IMR-90 (cell line): ENCODE measurements at regions not wholly inside any gene's neighbourhood (a gene's known extent, or its start where the extent isn't known, plus 50 kb on each side); places are given as distances from the start of the nearest gene placed in this dataset.

ENCODE experiments used
- ATAC-seq: fragments of 200-7000 bp; cut with Tn5 transposase; 2 replicates; pipeline ENCODE4 v1.9.1; 2020; ENCODE audit warnings: low read depth, mild to moderate bottlenecking, moderate library complexity
- BruUV-seq: library from RNA; stranded (reverse); fragments of 400-500 nt; replicated peaks from 2 replicates; lab custom pipeline; 2021; lab: Mats Ljungman, UMichigan
- CTCF ChIA-PET: fragments of 300-600 bp; formaldehyde crosslinking; extraction: SDS; loops from one replicate; lab custom pipeline; 2021; ENCODE audit warnings: antibody characterized with exemption; lab: Yijun Ruan, JAX
- POLR2A ChIA-PET: fragments of 300-600 bp; sonication (Branson Sonifier 250); formaldehyde crosslinking; loops from one replicate; lab custom pipeline; 2022; ENCODE audit warnings: antibody characterized with exemption; ENCODE audit not compliant: unreplicated experiment; lab: Charles Lee
- DNase-seq: peaks from one replicate; pipeline ENCODE4 v3.0.0; 2013
- H2AFZ ChIP-seq: replicated peaks from 2 replicates; pipeline ENCODE3; 2013; ENCODE audit warnings: low read length, mild to moderate bottlenecking; ENCODE audit not compliant: poor library complexity
- H2AK5ac ChIP-seq: 2 replicates; pipeline ENCODE4 v1.6.1; 2013; ENCODE audit warnings: low read depth, low read length, inconsistent platforms
- H2AK9ac ChIP-seq: replicated peaks from 2 replicates; pipeline ENCODE3; 2013; ENCODE audit warnings: mild to moderate bottlenecking, low read depth, low read length, moderate library complexity; ENCODE audit not compliant: poor library complexity
- H2BK120ac ChIP-seq: 2 replicates; pipeline ENCODE4 v1.6.1; 2013; ENCODE audit warnings: low read depth, low read length, inconsistent platforms
- H2BK15ac ChIP-seq: 3 replicates; pipeline ENCODE4 v1.6.1; 2013; ENCODE audit warnings: low read depth, low read length, inconsistent platforms
- H2BK20ac ChIP-seq: 2 replicates; pipeline ENCODE4 v1.6.1; 2013; ENCODE audit warnings: low read depth, mild to moderate bottlenecking, inconsistent platforms, low read length, moderate library complexity
- H2BK5ac ChIP-seq: 2 replicates; pipeline ENCODE4 v1.6.1; 2013; ENCODE audit warnings: mild to moderate bottlenecking, low read depth, low read length, inconsistent platforms; ENCODE audit not compliant: poor library complexity, severe bottlenecking
- H3K14ac ChIP-seq: replicated peaks from 2 replicates; pipeline ENCODE4 v1.6.1; 2013; ENCODE audit warnings: low read depth, low read length, inconsistent platforms
- H3K18ac ChIP-seq: 2 replicates; pipeline ENCODE4 v1.6.1; 2013; ENCODE audit warnings: low read depth, low read length, control low read depth
- H3K23ac ChIP-seq: 2 replicates; pipeline ENCODE4 v1.6.1; 2013; ENCODE audit warnings: low read depth, low read length, inconsistent platforms
- H3K27ac ChIP-seq: 2 replicates; pipeline ENCODE4 v1.5.1; 2013; ENCODE audit warnings: mild to moderate bottlenecking, control low read depth, low read length; ENCODE audit not compliant: insufficient read depth
- H3K27me3 ChIP-seq: 2 replicates; pipeline ENCODE4 v1.6.1; 2013; ENCODE audit warnings: low read length; ENCODE audit not compliant: control insufficient read depth, insufficient read depth
- H3K36me3 ChIP-seq: 2 replicates; pipeline ENCODE4 v1.6.1; 2013; ENCODE audit warnings: low read length, mixed read lengths; ENCODE audit not compliant: control insufficient read depth, insufficient read depth
- H3K4ac ChIP-seq: 2 replicates; pipeline ENCODE4 v1.6.1; 2013; ENCODE audit warnings: low read depth, low read length, inconsistent platforms
- H3K4me1 ChIP-seq: 2 replicates; pipeline ENCODE4 v1.6.1; 2013; ENCODE audit warnings: low read length, mixed read lengths; ENCODE audit not compliant: control insufficient read depth, insufficient read depth
- H3K4me2 ChIP-seq: 2 replicates; pipeline ENCODE4 v1.6.1; 2013; ENCODE audit warnings: low read depth, mild to moderate bottlenecking, control low read depth, low read length, moderate library complexity
- H3K4me3 ChIP-seq: 2 replicates; pipeline ENCODE4 v1.5.1; 2013; ENCODE audit warnings: low read depth, mild to moderate bottlenecking, control low read depth, low read length, moderate library complexity; ENCODE audit not compliant: insufficient read depth
- H3K56ac ChIP-seq: 2 replicates; pipeline ENCODE4 v1.6.1; 2013; ENCODE audit warnings: low read length, inconsistent platforms; ENCODE audit not compliant: insufficient read depth; ENCODE audit errors: extremely low read depth
- H3K79me1 ChIP-seq, 2 experiments: 2 replicates each; pipeline ENCODE4 v1.6.1; 2013; ENCODE audit warnings: low read length in 2 of 2, inconsistent platforms in 1 of 2, low read depth in 1 of 2
- H3K9ac ChIP-seq: 2 replicates; pipeline ENCODE4 v1.6.1; 2013; ENCODE audit warnings: low read depth, low read length, control low read depth
- H3K9me1 ChIP-seq: 2 replicates; pipeline ENCODE4 v1.6.1; 2013; ENCODE audit warnings: low read length, inconsistent platforms; ENCODE audit not compliant: insufficient read depth
- H3K9me3 ChIP-seq: 2 replicates; pipeline ENCODE4 v1.6.1; 2013; ENCODE audit warnings: low read length; ENCODE audit not compliant: control insufficient read depth, insufficient read depth
- H4K20me1 ChIP-seq: 2 replicates; pipeline ENCODE4 v1.6.1; 2013; ENCODE audit warnings: low read length, inconsistent platforms; ENCODE audit not compliant: insufficient read depth
- H4K5ac ChIP-seq: 2 replicates; pipeline ENCODE4 v1.6.1; 2013; ENCODE audit warnings: mild to moderate bottlenecking, low read depth, low read length, control low read depth
- H4K8ac ChIP-seq, 2 experiments: 2 replicates each; pipeline ENCODE4 v1.6.1; 2013; ENCODE audit warnings: low read depth in 2 of 2, low read length in 2 of 2, control low read depth in 1 of 2, inconsistent platforms in 1 of 2
- H4K91ac ChIP-seq: 2 replicates; pipeline ENCODE4 v1.6.1; 2013; ENCODE audit warnings: low read depth, low read length, inconsistent platforms; ENCODE audit not compliant: insufficient read depth
- CEBPB ChIP-seq: IDR thresholded peaks from 2 replicates; pipeline ENCODE4 v1.6.1; 2012; ENCODE audit warnings: low read depth, low read length, improper control_type of control experiment
- MXI1 ChIP-seq: IDR thresholded peaks from 2 replicates; pipeline ENCODE4 v1.6.1; 2012; ENCODE audit warnings: low read depth, mild to moderate bottlenecking, low read length, moderate library complexity, borderline replicate concordance
- NFE2L2 ChIP-seq: fragments of 150-350 bp; IDR thresholded peaks from 2 replicates; pipeline ENCODE4 v1.6.1; 2016; ENCODE audit warnings: low read depth, mild to moderate bottlenecking, low read length
- POLR2A ChIP-seq: IDR thresholded peaks from 2 replicates; pipeline ENCODE4 v1.6.1; 2012; ENCODE audit warnings: mild to moderate bottlenecking, low read depth, low read length
- WGBS, 2 experiments: methylation state at CpG; one replicate each; pipeline versions ENCODE4 v1.1.5 to v1.1.7; 2013; ENCODE audit warnings: missing lambda C conversion rate in 2 of 2; ENCODE audit not compliant: insufficient read length in 1 of 2; ENCODE audit errors: extremely low coverage in 2 of 2; 5-methylcytosine and 5-hydroxymethylcytosine counted together
- dilution Hi-C: fragments of 300-500 bp; cut with HindIII; formaldehyde crosslinking; loops from one replicate; pipeline ENCODE4 v1.14.3; 2018; ENCODE audit warnings: low sequenced_read_pairs; ENCODE audit not compliant: unreplicated experiment
- in situ Hi-C: fragments of 300-500 bp; cut with MboI; formaldehyde crosslinking; loops from 3 replicates; pipeline ENCODE4 v1.14.3; 2019; ENCODE audit warnings: low sequenced_read_pairs, inconsistent platforms, mixed read lengths
- intact Hi-C: fragments of 100-400 bp; cut with micrococcal nuclease; formaldehyde crosslinking; loops from 2 replicates; pipeline ENCODE4 v1.10.0; 2022

DNA sequence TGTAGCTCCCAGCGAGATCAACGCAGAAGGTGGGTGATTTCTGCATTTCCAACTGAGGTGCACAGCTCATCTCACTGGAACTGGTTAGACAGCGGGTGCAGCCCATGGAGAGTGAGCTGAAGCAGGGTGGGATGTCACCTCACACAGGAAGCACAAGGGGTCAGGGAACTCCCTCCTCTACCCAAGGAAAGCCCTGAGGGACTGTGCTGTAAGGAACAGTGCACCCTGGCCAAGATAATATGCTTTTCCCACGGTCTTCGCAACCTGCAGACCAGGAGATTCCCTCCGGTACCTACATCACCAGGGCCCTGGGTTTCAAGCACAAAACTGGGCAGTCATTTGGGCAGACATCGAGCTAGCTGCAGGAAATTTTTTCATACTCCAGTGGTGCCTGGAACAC, 216.4 kb upstream of the TET2 start:
- no peak overlapping the region for H2BK20ac ChIP-seq
- H4K5ac ChIP-seq = no peak overlapping the region
- H3K9me1 ChIP-seq = no peaks in the 10 kb centered on the region
- no peak overlapping the region for H2BK5ac ChIP-seq
- ATAC-seq = no peak
- no peak overlapping the region for H2BK15ac ChIP-seq
- no peak overlapping the region for H3K27ac ChIP-seq
- no peak overlapping the region for H3K4me3 ChIP-seq
- H3K56ac ChIP-seq = no peak overlapping the region
- H4K91ac ChIP-seq = no peak overlapping the region
- no peak overlapping the region for H3K9ac ChIP-seq
- 86% methylated on average over 5 of the region's 7 CpGs; no CpG with 5 or more reads in 1 of the 2 experiments for WGBS, 2 experiments
- in situ Hi-C loops = loop anchor here (10.0 kb wide), 1 partner anchor 545 kb away; the partner anchor contains the start of gene PPA2
- no peaks in the 10 kb centered on the region for H3K4me1 ChIP-seq
- DNase-seq = no peak
- no peak overlapping the region for H2AK5ac ChIP-seq
- H3K27me3 ChIP-seq = no peaks in the 10 kb centered on the region
- no peak for TF ChIP-seq NFE2L2
- no peak for TF ChIP-seq POLR2A
- TF ChIP-seq MXI1 = no peak
- TF ChIP-seq CEBPB = no peak
- ChIA-PET POLR2A (interaction anchor here (0.6 kb wide), 1 partner anchor 1491 kb away, joined by 5 read pairs; no protein-coding TSS in a partner anchor), CTCF (no interaction called here)
- H3K79me1 ChIP-seq = no peaks in the 10 kb centered on the region
- dilution Hi-C loops = no loop called here
- no peak overlapping the region for H4K8ac ChIP-seq
- H4K20me1 ChIP-seq = no peaks in the 10 kb centered on the region
- no peaks in the 10 kb centered on the region for H3K9me3 ChIP-seq
- no TSS peak for BruUV-seq
- H2AK9ac ChIP-seq = no peak overlapping the region
- H3K4me2 ChIP-seq = no peak overlapping the region
- H3K4ac ChIP-seq = no peak overlapping the region
- no peak overlapping the region for H2AFZ ChIP-seq
- no peak overlapping the region for H2BK120ac ChIP-seq
- intact Hi-C loops = no loop called here
- no peaks in the 10 kb centered on the region for H3K36me3 ChIP-seq
- H3K14ac ChIP-seq = no peak overlapping the region
- H3K18ac ChIP-seq = no peak overlapping the region
- no peak overlapping the region for H3K23ac ChIP-seq
